GM18907 (cell line): ENCODE measurements at regions not wholly inside any gene's neighbourhood (a gene's known extent, or its start where the extent isn't known, plus 50 kb on each side); places are given as distances from the start of the nearest gene placed in this dataset.

Source experiments
- ATAC-seq: cut with Tn5 transposase; IDR thresholded peaks from one replicate; pipeline ENCODE4 v1.9.1; 2021; ENCODE audit warnings: mild to moderate bottlenecking, moderate library complexity; ENCODE audit not compliant: unreplicated experiment

DNA sequence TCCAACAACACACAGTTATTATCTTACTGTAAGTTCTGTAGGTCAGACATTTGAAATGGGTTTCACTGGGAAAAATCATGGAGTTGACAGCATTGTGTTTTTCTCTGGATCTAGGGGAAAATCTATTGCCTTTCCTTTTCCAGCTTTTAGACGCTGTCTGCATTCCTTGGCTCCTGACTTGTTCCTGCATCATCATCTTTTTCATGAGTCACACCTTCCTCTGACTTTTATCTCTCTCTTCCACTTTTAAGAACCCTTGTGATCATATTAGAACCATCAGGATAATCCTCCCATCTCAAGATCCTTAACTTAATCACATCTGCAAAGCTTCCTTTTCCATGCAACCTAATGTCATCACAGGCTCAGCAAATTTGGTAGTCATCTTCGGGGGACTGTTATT is 1454.8 kb downstream of the RPA4 start:
- ATAC-seq, result no peak

DNA sequence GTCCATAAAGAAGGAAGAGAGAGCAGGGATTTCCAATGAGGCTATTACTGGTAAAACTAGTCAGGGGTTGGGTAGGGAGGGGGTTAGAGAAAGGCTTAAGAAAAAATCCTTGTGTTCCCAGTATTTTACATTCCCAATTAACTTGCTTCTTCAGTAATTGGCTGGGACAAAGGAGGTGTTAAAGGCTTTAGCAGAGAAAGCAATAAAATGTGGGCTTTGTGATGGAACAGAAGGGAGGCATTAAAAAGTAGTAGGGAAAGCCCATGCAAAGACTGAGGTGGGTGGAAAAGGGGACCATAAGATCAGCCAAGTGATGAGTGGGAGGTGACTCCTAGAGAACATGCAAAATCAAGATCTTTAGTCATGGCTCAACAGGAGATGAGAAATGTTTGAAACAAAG is 1467.2 kb downstream of the RPA4 start:
- ATAC-seq, result no peak

DNA sequence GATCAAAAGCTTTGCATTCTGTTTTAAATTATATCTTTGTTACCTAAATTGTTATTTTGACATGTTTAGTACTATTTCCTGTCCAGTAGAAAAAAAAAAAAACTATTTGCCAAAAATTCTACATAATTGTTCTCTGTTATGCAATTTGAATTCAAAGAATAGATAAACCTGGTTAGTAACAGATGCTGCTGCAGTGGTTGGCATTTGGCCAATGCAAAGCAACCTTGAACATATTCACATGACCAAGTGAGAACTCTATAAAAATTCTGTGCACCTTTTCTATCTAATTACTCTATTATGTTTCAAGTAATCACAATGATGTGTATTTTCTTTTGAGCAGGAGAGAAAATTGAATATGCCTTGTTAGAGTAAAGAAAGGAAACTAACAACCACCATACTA is 1473.4 kb downstream of the RPA4 start:
- ATAC-seq, result no peak

DNA sequence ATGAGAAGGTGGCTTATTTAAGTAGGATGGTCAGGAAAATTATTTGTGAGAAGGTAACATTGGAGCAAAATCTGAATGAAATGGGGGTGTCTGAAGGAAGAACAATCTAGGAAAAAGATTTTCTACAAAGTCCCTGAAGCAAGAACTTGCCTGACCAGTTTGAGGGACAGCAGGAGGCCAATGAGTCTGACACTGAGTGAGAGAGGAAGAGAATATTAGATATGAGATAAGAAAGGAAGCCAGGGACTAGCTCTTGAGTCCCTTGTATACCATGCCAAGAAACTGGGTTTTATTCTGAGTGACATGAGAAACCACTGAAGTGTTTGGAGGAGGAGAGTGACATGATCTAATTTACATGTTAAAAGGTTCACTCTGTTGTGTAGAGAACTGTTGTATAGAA is 1478.9 kb downstream of the RPA4 start:
- no peak for ATAC-seq

DNA sequence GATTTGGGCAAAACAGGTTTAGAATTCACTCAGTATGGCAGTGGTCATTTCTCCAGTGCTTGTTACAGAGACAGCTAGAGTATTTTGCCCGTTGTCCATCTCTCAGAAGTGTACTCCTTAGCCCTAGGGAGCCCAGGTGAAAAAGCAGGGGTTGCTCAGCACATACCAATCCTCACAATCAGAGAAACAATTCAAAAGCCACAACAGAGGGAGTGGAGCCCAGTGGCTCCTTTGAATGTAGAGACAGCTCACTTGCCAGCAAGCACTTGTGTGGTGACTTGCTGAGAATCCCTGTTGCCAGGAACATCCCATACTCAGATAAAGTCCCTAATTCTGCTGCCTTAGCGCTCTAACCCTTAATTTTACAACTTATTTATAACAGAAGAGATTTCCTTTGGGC is 1488.3 kb downstream of the RPA4 start:
- no peak for ATAC-seq

DNA sequence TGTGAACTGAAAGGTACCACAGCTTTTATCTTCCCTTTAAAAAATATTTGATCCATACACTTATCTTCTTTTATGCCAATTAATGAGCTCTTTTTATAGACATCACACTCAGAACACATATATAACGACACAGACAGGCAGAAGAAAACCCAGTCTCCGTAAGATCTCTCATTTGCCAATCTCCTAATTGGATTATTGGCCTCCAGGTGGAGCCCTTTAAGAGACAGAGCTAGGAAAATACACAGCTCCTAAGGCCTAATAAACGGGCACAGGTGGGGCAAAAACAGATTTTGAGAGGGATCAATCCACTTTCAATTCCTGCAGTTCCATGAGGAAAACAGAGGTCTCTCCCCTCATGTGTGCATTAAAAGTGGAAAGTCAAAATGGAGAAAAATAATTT is 1495.4 kb downstream of the RPA4 start:
- ATAC-seq, result no peak

DNA sequence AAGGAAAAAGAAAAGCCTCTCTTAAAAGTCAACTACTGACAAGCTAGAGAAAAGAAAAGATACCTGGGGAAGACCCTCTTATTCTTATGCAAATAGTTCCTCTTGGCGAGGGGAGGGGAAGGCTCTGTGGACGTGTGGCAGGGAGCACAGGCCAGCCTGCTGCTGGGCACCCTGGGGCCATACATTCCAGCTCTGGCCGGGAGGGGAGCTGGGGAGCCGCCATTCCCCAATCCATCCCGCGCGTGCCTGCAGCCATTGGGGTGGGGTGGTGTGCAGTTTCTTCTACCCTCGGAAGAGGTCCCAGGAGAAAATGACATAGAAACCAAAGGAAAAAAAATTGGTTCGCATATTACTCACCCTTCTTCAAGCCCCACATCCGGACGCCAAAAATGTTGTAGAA is 1496.4 kb downstream of the RPA4 start:
- no peak for ATAC-seq

DNA sequence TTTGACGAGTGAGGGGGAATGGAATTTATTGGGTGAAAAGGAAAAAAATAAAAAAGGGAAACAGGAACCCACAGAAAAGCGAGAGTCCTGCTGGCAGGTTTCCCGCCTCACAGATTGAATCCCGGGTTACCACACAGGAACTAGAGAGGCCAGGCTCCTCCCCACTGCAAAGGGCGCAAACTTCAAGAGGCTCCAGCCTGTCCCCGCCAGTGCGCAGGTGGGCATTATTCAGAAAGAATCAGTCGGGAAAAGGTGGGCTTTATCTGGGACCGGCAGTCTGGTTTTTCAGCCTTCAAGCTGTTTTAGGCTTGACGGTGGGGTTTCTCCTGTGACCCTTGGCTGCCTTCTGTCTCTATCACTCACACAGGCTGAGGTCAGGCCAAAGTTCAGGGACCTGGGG is 1496.8 kb downstream of the RPA4 start:
- ATAC-seq, result no peak

DNA sequence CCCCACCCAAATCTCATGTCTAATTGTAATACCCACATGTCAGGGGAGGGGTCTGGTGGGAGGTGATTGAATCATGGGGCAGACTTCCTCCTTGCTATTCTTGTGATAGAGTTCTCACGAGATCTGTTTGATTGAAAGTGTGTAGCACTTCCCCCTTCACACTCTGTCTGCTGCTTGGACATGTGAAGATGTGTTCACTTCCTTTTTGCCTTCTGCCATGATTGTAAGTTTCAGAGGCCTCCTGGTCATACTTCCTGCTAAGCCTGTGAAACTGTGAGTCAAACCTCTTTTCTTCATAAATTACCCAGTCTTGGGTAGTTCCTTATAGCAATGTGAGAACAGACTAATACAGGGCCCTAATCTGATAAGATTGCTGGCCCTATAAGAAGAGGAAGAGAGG is 1514.8 kb downstream of the RPA4 start:
- no peak for ATAC-seq

DNA sequence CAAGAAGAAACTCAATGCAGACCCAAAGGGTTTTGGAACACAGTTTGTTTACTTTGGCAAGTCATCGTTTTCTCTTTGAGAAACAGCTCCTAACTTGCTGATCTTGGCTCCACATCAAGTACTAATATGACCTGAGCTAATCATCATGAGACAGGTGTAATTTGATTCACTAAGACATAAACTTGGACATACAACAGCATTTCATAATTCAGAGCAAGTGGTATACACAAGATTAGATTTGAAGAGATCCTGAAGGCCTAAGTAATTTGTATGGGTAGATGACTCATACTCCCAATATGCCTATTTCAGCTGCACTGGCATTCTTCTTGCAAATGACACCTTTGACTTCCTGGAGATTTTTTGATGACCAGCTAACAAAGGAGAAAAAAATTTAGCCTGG is 1521.7 kb downstream of the RPA4 start:
- ATAC-seq, result no peak

DNA sequence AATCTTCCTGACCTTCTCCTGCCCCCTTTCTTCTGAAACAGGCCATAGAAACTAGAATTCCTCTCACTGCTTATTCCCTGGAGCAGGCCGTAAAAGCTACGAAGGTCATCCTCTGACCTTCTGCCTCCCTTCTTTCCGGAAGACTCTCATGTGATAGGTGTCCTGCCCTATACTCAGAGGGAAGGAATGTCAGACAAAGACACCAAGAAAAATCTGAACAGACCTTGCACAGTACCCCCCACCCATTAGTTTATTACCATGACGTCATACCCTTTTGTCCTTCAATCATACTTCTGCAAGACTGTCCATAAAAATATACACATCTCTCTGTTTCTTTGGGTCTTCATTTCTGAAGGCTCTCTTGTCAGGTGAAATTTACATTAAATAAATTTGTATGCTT is 1523.9 kb downstream of the RPA4 start:
- ATAC-seq, result no peak

DNA sequence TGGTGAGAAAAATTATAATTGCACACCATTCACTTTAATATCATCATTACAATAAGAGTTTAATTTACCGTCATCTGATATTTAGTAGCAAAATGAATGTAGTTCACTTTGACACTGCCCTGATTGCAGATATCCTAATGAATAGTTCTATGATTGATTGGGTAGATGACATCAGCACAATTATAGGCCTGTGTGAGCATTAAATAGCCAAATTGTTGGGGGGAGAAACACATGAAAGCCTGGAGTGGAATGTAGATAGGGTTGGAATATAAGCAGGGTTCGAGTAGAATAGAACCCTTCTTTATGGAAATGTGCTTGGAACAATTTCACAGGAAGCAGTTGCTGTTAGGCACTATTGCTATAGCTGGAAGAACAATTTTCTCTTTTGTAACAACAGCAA is 1526.2 kb downstream of the RPA4 start:
- ATAC-seq, result no peak

DNA sequence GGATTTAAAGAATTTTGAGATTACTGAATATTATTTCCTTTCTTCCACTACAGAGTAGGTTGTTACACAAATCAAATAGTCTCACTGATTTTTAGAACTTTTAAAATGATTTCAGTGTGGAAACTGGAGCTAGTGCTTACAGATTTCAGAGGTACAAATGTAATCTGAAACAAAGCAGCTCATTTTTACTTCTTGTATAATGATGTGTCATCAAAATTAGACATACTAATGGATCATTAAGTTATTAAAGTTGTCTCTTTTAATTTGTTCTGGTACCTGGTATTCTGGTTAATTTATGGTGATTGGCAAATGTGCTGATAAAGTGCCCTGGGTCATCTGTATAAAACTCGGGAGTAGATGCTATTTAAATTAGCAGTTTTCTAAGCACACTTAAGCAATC is 1528.3 kb downstream of the RPA4 start:
- ATAC-seq, result no peak

DNA sequence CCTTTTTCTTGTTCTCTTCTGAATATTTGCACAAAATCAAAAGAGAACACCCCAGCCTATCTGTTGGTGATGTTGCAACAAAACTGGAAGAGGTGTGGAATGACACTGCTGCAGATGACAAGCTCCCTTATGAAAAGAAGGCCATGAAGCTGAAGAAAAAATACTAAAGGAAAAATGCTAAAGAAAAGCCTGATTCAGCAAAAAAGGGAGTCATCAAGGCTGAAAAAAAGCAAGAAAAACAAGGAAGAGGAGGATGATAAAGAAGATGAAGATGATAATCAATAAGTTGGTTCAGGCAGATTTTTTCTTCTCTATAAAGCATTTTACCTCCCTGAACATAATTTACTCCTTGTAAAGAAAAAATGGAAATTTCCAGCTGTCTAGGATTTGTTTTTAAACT is 1538.8 kb downstream of the RPA4 start:
- ATAC-seq, result no peak

DNA sequence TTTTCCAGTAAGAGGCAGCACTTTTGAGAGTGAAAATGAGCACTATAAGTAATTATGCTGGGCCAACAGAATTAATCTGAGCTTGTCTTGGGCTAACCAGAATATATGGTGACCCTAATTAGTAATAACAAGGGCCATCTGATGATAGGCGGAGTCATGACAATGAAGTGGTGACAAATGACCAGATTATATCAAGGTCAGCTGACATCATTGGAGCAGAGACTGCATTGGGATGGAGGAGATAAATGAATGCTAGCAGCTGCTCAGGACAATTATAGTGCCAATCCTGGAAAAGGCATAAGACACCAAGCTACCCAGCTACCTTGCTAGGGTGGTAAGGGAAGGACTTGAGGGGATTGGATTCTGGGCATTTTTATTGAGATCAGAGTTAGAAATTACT is 1548.7 kb downstream of the RPA4 start:
- no peak for ATAC-seq

DNA sequence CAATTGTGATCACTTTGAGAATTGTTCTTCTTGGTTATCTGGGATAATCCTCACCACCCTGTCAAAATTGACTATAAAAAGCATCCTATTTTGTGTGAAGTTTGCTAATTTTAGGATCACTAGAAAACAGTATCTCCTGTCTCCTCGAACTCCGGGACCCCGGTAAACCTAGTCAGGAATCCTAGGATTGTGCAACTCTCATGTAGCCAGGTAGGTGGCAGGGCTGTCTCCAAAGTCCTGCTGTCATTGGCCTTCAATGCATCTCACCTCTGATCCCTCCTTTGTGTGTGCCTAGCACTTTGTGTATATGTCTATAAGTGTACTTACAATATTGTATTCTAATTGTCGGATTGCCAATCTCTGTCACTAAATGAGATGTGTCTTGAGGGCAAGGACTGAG is 1564.8 kb downstream of the RPA4 start:
- ATAC-seq, result no peak

DNA sequence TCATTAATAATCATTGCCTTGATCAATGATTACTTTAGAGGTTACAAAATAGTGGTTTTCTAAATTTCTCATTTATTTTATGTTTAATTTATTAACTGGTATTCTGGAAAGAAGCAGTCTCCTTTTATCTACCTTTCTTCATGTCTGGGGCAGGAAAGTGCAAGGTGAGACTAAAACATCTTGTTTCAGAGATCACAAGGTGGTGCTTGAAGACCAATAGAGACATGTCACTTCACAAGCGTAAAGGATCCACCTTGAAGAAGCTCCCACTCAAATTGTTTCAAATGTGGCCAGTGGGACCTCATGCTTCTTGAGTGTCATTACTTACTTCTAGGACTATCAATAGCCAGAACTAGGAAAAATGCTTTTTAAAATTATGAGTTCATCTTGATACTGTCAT is 1568.7 kb downstream of the RPA4 start:
- ATAC-seq, result no peak

DNA sequence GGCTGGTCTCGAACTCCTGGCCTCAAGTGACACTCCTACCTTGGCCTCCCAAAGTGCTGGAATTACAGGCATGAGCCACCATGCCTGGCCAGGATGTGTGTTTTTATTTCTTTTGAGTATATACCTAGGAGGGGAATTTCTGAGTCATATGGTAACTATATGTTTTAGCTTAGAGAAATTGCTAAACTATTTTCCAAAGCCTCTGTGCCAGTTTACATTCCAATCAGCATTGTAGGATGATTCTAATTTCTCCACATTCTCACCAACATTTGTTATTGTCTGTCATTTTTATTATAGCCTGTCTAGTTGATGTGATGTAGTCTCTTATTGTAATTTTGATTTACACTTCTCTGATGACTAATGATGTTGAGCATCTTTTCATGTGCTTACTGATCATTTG is 1576.0 kb downstream of the RPA4 start:
- ATAC-seq, result no peak

DNA sequence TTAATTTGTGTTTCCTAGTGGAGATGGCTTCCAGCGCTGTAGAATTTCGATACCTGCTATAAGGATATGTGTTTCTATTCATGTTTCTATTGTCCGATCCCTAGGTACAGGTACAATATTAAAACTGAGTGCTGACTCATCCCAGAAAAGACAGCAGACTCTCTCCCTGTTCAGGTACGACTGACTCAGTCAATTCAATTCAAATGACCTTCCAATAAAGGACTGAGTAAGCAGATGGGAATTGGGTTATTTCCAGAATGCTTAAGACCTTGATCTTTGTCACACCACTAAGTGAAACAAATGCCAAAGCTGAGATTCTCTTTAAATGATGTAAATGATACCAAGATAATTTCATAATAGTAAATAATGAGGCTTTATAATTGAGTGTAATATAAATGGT is 1596.9 kb downstream of the RPA4 start:
- no peak for ATAC-seq

DNA sequence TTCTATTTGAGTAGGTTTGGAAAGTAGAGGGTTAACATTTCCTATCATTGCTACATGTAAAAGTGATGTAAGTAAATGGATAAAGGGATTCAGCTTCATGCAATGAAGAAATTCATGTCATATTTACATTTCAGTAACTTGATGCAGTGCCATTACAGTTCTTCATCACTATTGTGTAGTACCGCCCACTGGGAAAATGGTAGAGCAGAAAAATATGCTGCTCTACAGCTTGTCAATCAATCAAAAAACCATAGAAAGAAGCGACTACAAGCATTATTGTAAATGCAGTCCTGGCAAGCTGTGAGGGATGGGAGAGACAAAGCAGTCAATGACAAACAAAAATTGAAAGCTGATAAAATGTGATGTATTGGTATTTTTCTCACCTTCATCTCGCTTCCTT is 1597.9 kb downstream of the RPA4 start:
- ATAC-seq, result no peak

DNA sequence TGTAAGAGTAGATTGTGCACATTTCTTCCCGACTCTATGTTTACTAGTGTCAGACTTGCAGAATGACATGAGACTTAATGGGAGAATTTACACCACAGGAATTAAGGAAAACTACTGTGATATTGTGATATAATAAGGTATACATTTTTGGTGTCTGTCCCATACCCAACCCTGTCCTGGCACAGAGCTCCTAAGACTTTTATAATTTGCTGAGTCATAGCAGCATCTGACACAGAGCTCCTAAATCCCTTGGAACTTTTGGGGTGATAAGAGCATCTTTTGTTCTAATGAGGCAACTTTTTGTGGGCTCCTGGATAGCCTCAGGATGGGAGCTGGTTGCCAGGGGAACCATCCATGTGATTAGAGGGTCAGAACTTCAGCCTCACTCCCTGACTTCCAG is 1607.0 kb downstream of the RPA4 start:
- no peak for ATAC-seq

DNA sequence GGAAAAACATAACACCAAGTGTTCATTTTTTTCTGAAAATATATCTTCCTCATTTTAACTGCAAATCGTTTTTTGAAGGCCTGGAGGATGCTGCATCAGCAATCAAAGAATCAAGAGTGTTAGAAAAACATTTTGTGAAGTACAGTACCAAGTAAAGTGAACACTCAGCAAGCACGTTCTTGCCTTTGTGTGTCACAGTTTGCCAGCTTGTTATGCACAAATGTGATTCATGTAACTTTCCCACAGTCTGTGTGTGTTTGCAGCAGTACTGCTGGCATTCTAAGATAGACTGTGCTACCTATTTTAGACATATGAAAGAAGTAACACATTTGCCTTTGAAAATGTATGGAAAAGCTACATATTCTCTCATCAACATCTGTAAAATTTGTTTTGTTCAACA is 1617.7 kb downstream of the RPA4 start:
- ATAC-seq, result no peak

DNA sequence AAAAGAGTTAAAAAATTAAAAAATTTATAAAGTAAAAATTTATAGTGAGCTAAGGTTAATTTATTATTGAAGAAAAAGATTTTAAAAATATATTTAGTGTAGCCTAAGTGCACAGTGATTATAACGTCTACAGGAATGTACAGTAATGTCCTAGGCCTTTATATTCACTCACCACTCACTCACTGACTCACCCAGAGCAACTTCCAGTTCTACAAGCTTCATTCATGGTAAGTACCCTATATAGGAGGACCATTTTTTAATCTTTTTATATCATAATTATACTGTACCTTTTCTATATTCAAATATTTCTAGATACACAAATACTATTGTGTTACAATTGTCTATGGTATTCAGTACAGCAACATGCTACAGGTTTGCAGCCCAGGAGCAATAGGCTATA is 1623.2 kb downstream of the RPA4 start:
- ATAC-seq, result no peak

DNA sequence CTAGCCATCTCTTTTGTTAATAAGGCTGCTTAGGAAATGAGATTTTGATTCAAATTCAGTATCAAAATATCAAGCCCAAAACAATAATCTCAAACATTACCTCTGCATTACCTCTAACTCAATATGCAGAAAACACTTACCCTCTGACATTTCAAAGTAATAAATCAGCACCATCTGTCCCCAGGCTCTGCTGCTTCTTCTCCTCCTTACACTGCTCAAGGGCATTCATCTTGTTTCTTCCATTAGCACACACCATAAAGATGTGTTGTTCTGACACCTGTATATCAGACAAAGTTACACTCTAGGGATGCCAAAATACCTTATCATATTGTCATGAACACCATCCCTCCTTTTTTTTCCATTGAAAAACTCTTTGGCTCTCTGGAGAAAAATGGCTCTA is 1630.3 kb downstream of the RPA4 start:
- no peak for ATAC-seq
